Breast epithelium (tissue), 4 donors: ENCODE measurements at regions not wholly inside any gene's neighbourhood (a gene's known extent, or its start where the extent isn't known, plus 50 kb on each side); places are given as distances from the start of the nearest gene placed in this dataset.
"Not testable (repeated sequence)": the region's sequence is repeated elsewhere in the genome, so short reads cannot be mapped to it uniquely, and the experiment has no call there.

Experiments used
- DNase-seq, 2 donors: peaks; one replicate each; pipeline ENCODE4 v3.0.0-alpha.2; 2019; ENCODE audit warnings: low spot score in 2 of 2
- H3K27ac ChIP-seq, 2 donors: fragments of 200-600 bp; sonication (generic) in 1 of 2; one replicate each; pipeline ENCODE4 v1.5.1; 2016 to 2019; ENCODE audit warnings: mild to moderate bottlenecking in 1 of 2
- H3K27me3 ChIP-seq, 2 donors: fragments of 200-600 bp; sonication (generic) in 1 of 2; one replicate each; pipeline versions ENCODE4 v1.5.1 to v1.6.0; 2017 to 2019; ENCODE audit warnings: control low read depth in 1 of 2, mild to moderate bottlenecking in 1 of 2
- H3K36me3 ChIP-seq: fragments of 200-600 bp; one replicate; pipeline ENCODE4 v1.5.1; 2019
- H3K4me1 ChIP-seq, 2 donors: fragments of 200-600 bp; sonication (generic); one replicate each; pipeline ENCODE4 v1.5.1; 2016 to 2019; ENCODE audit warnings: control low read depth in 1 of 2
- H3K4me3 ChIP-seq, 3 donors: fragments of 200-600 bp; sonication (generic); 1 replicate in 2 of 3; 2 replicates in 1 of 3; pipeline ENCODE4 v1.5.1; 2016 to 2019; ENCODE audit warnings: mild to moderate bottlenecking in 3 of 3, moderate library complexity in 2 of 3
- H3K9me3 ChIP-seq, 2 donors: fragments of 200-600 bp; sonication (generic) in 1 of 2; one replicate each; pipeline ENCODE4 v1.5.1; 2016 to 2019; ENCODE audit warnings: control low read depth in 1 of 2
- CTCF ChIP-seq, 3 donors: fragments of 450-650 bp; IDR thresholded peaks; one replicate each; pipeline ENCODE4 v1.5.1; 2016 to 2017; ENCODE audit warnings: antibody characterized with exemption in 3 of 3, mild to moderate bottlenecking in 3 of 3, moderate library complexity in 3 of 3
- POLR2A ChIP-seq: fragments of 450-650 bp; IDR thresholded peaks from one replicate; pipeline ENCODE4 v1.6.1; 2016; ENCODE audit warnings: antibody characterized with exemption, mild to moderate bottlenecking, moderate library complexity
- POLR2AphosphoS5 ChIP-seq, 3 donors: sonication (generic); formaldehyde crosslinking; IDR thresholded peaks; one replicate each; pipeline ENCODE4 v1.6.1; 2017; ENCODE audit warnings: antibody characterized with exemption in 3 of 3
- intact Hi-C: fragments of 100-400 bp; cut with DNase I; formaldehyde crosslinking; loops from one replicate; pipeline ENCODE4 v1.15.1; 2023; ENCODE audit warnings: low total_unique reads

- no peaks in the 10 kb centered on the region for H3K4me1 ChIP-seq
- H3K36me3 ChIP-seq: no peaks in the 10 kb centered on the region
- H3K27me3 ChIP-seq: no peaks in the 10 kb centered on the region
- intact Hi-C loops: no loop called here
- no peak overlapping the region for H3K4me3 ChIP-seq
- H3K9me3 ChIP-seq: peaks cover 0 to 13% of the 10 kb centered on the region in 2 donors
- no peak for TF ChIP-seq POLR2A
- no peak for TF ChIP-seq POLR2AphosphoS5 (IDR thresholded peaks at IDR 0.05)
- no peak for TF ChIP-seq CTCF (IDR thresholded peaks at IDR 0.05)
- H3K27ac ChIP-seq: no peak overlapping the region
- no peak for DNase-seq
Measured at GRCh38 chr5:91243286-91243685, 139.8 kb downstream of the ARRDC3 start.

GRCh38 chr5:91241460-91241859, 141.7 kb downstream of the ARRDC3 start:
- peaks cover 0 to 13% of the 10 kb centered on the region in 2 donors for H3K9me3 ChIP-seq
- H3K27me3 ChIP-seq, H3K4me1 ChIP-seq, H3K36me3 ChIP-seq, H3K4me3 ChIP-seq, intact Hi-C loops, DNase-seq, H3K27ac ChIP-seq: not testable (repeated sequence)

- DNase-seq: no peak
- intact Hi-C loops: no loop called here
- no peaks in the 10 kb centered on the region for H3K27me3 ChIP-seq
- H3K27ac ChIP-seq: no peak overlapping the region
- H3K9me3 ChIP-seq: peaks cover 0 to 13% of the 10 kb centered on the region in 2 donors
- no peaks in the 10 kb centered on the region for H3K4me1 ChIP-seq
- no peaks in the 10 kb centered on the region for H3K36me3 ChIP-seq
- TF ChIP-seq POLR2AphosphoS5 (IDR thresholded peaks at IDR 0.05) (no peak), POLR2A (no peak)
- H3K4me3 ChIP-seq: no peak overlapping the region
Measured at GRCh38 chr5:91240175-91240574, 142.9 kb downstream of the ARRDC3 start.

- Histone ChIP-seq H3K9me3 (no peaks in the 10 kb centered on the region), H3K4me1 (no peaks in the 10 kb centered on the region), H3K4me3 (no peak overlapping the region), H3K27me3 (no peaks in the 10 kb centered on the region), H3K36me3 (no peaks in the 10 kb centered on the region), H3K27ac (peak overlapping the region; percentile 11 to 60)
- TF ChIP-seq CTCF (IDR thresholded peaks at IDR 0.05) (no peak), POLR2AphosphoS5 (IDR thresholded peaks at IDR 0.05) (no peak), POLR2A (no peak)
- no peak for DNase-seq
- intact Hi-C loops: no loop called here
Measured at GRCh38 chr5:91235271-91235694, 147.8 kb downstream of the ARRDC3 start.

- Histone ChIP-seq H3K4me1 (no peaks in the 10 kb centered on the region), H3K27ac (no peak overlapping the region), H3K4me3 (no peak overlapping the region), H3K36me3 (no peaks in the 10 kb centered on the region), H3K27me3 (no peaks in the 10 kb centered on the region), H3K9me3 (no peaks in the 10 kb centered on the region)
- no peak for DNase-seq
- no peak for TF ChIP-seq POLR2A
- no peak for TF ChIP-seq POLR2AphosphoS5 (IDR thresholded peaks at IDR 0.05)
- TF ChIP-seq CTCF (IDR thresholded peaks at IDR 0.05): no peak
- intact Hi-C loops: no loop called here
Measured at GRCh38 chr5:91232523-91232922, 150.6 kb downstream of the ARRDC3 start.

GRCh38 chr5:91229031-91229727, 153.9 kb downstream of the ARRDC3 start:
- TF ChIP-seq POLR2AphosphoS5 (IDR thresholded peaks at IDR 0.05) (no peak), CTCF (IDR thresholded peaks at IDR 0.05) (no peak), POLR2A (no peak)
- no peaks in the 10 kb centered on the region for H3K36me3 ChIP-seq
- intact Hi-C loops: no loop called here
- no peaks in the 10 kb centered on the region for H3K9me3 ChIP-seq
- no peak overlapping the region for H3K4me3 ChIP-seq
- H3K4me1 ChIP-seq: no peaks in the 10 kb centered on the region
- DNase-seq: no peak
- no peaks in the 10 kb centered on the region for H3K27me3 ChIP-seq
- H3K27ac ChIP-seq: no peak overlapping the region
